K562 (cell line): ENCODE measurements at regions not wholly inside any gene's neighbourhood (a gene's known extent, or its start where the extent isn't known, plus 50 kb on each side); places are given as distances from the start of the nearest gene placed in this dataset.
"Not testable (repeated sequence)": the region's sequence is repeated elsewhere in the genome, so short reads cannot be mapped to it uniquely, and the experiment has no call there.

ENCODE experiments used
- ATAC-seq: fragments of 200-7000 bp; cut with Tn5 transposase; 3 replicates; pipeline ENCODE4 v1.9.1; 2020; ENCODE audit warnings: moderate library complexity
- BruUV-seq: library from RNA; stranded (reverse); fragments of 400-500 nt; replicated peaks from 2 replicates; lab custom pipeline; 2021; lab: Mats Ljungman, UMichigan
- CTCF ChIA-PET: fragments of 300-600 bp; formaldehyde crosslinking; extraction: SDS; loops from one replicate; lab custom pipeline; 2021; ENCODE audit warnings: low intra/inter-chr PET ratio; lab: Yijun Ruan, JAX
- POLR2A ChIA-PET: fragments of 300-600, 350-650 bp; sonication (Branson Sonifier 250); formaldehyde crosslinking; extraction: SDS; loops from one replicate; lab custom pipeline; 2021; ENCODE audit warnings: antibody characterized with exemption, inconsistent platforms; lab: Yijun Ruan, JAX
- DNase-seq, 4 experiments: peaks; one replicate each; pipeline versions ENCODE4 v3.0.0 to v3.0.0-alpha.2; 2011 to 2018; ENCODE audit warnings: low spot score in 3 of 4, mixed read lengths in 3 of 4; ENCODE audit errors: extremely low read depth in 1 of 4
- FAIRE-seq: peaks from 2 replicates; lab custom pipeline; 2011; peaks lifted over from hg19 to GRCh38; lab: Jason Lieb, UNC
- H2AFZ ChIP-seq: 2 replicates; pipeline ENCODE4 v1.6.0; 2011; ENCODE audit warnings: low read depth, low read length, control low read depth, inconsistent platforms
- H3K27ac ChIP-seq: fragments of 200-600 bp; 3 replicates; pipeline ENCODE4 v1.8.0; 2011; ENCODE audit warnings: low read depth, mild to moderate bottlenecking, control low read depth, inconsistent platforms, low read length, moderate library complexity, mixed read lengths; ENCODE audit errors: extremely low read depth
- H3K27me3 ChIP-seq, 2 experiments: fragments of 300-600 bp in 1 of 2; 2 replicates in 1 of 2; 3 replicates in 1 of 2; pipeline versions ENCODE4 v1.6.0 to v1.8.0; 2011; ENCODE audit warnings: inconsistent platforms in 2 of 2, low read length in 2 of 2, mild to moderate bottlenecking in 1 of 2, mixed read lengths in 1 of 2, moderate library complexity in 1 of 2; ENCODE audit not compliant: control insufficient read depth in 2 of 2, insufficient read depth in 2 of 2
- H3K36me3 ChIP-seq: fragments of 300-600 bp; 3 replicates; pipeline ENCODE4 v1.8.0; 2011; ENCODE audit warnings: mild to moderate bottlenecking, low read length, inconsistent platforms; ENCODE audit not compliant: control insufficient read depth, insufficient read depth
- H3K4me1 ChIP-seq, 2 experiments: fragments of 200-600 bp in 1 of 2; replicated peaks in 1 of 2; 2 replicates in 1 of 2; 3 replicates in 1 of 2; pipeline versions ENCODE4 v1.5.1 to v1.8.0; 2011; ENCODE audit warnings: inconsistent platforms in 2 of 2, low read length in 2 of 2, mild to moderate bottlenecking in 1 of 2, mixed read lengths in 1 of 2, moderate library complexity in 1 of 2; ENCODE audit not compliant: control insufficient read depth in 2 of 2, insufficient read depth in 2 of 2
- H3K4me2 ChIP-seq: 2 replicates; pipeline ENCODE4 v1.6.1; 2011; ENCODE audit warnings: low read length, control low read depth, inconsistent platforms, mixed read lengths; ENCODE audit not compliant: insufficient read depth
- H3K4me3 ChIP-seq: fragments of 200-600 bp; sonication (generic), shearing (Covaris generic); 2 replicates; pipeline ENCODE4 v1.5.1; 2016; ENCODE audit warnings: control low read depth, inconsistent platforms
- H3K79me2 ChIP-seq: fragments of 200-600 bp; 3 replicates; pipeline ENCODE4 v1.8.0; 2011; ENCODE audit warnings: low read length, inconsistent platforms; ENCODE audit not compliant: control insufficient read depth, insufficient read depth
- H3K9ac ChIP-seq, 2 experiments: 2 replicates each; pipeline versions ENCODE4 v1.6.0 to v1.6.1; 2011; ENCODE audit warnings: low read depth in 2 of 2, low read length in 2 of 2, control low read depth in 1 of 2, inconsistent platforms in 1 of 2, mild to moderate bottlenecking in 1 of 2, mixed read lengths in 1 of 2; ENCODE audit not compliant: insufficient read depth in 1 of 2
- H3K9me1 ChIP-seq: one replicate; pipeline ENCODE4 v1.6.0; 2011; ENCODE audit warnings: inconsistent platforms, mild to moderate bottlenecking, low read length, moderate library complexity; ENCODE audit not compliant: control insufficient read depth, insufficient read depth
- H3K9me3 ChIP-seq: replicated peaks from 2 replicates; pipeline ENCODE4 v1.5.1; 2011; ENCODE audit warnings: low read depth, low read length, inconsistent platforms; ENCODE audit not compliant: control insufficient read depth, insufficient read depth
- H4K20me1 ChIP-seq: replicated peaks from 2 replicates; pipeline ENCODE4 v1.6.1; 2011; ENCODE audit warnings: low read length, inconsistent platforms, mixed read lengths; ENCODE audit not compliant: control insufficient read depth, insufficient read depth
- BACH1 ChIP-seq: fragments of 200-800 bp; sonication (Bioruptor generic); IDR thresholded peaks from 2 replicates; pipeline ENCODE4 v1.6.1; 2016; ENCODE audit warnings: missing genetic modification characterization, missing compliant biosample characterization
- FOSL1 ChIP-seq: fragments of 200-800 bp; sonication (Bioruptor generic); conservative IDR thresholded peaks from 2 replicates; pipeline ENCODE4 v1.6.1; 2016; ENCODE audit warnings: missing genetic modification characterization, missing compliant biosample characterization
- WGBS: fragments of 100-300 bp; shearing (Covaris generic); methylation state at CpG from one replicate; pipeline ENCODE4 v1.1.6; 2016; ENCODE audit warnings: low coverage, mixed read lengths; ENCODE audit not compliant: insufficient coverage; ENCODE audit errors: missing lambda C conversion rate; 5-methylcytosine and 5-hydroxymethylcytosine counted together
- in situ Hi-C: fragments of 300-500 bp; cut with MboI; formaldehyde crosslinking; loops from 4 replicates; pipeline ENCODE4 v1.15.0; 2018; ENCODE audit warnings: inconsistent platforms, mixed read lengths
- intact Hi-C: fragments of 100-400 bp; cut with micrococcal nuclease; formaldehyde crosslinking; loops from 2 replicates; pipeline ENCODE4 v1.14.2; 2022

DNA sequence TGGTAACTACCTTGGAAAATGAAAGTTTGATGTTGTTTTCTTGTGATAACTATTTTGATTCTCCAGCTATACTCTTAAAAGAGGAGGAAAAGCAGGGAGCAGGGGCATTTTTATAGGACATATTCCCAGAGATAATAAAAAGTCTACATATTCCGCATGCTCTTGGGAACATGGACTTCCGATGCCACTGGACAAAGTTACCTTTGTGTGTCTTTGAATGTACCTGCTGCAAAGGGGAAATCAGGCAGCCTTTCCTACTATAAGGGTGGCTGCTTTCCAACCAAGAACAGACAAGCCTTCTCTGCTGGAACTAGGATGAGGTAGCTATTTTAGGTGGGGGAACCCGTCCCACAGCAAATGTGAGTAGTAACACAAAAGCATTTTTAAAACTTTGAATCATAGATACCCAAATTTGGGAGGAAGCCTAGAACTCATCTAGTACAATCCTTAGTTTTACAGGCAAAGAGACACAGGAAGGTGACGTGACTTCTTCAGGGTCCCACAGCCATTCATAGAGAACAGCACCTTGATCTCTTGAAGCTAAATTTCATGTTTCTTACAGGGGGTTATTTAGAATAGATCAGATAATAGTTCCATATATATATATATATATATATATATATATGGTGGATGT is 179.9 kb downstream of the FASLG start:
- POLR2A ChIA-PET = no interaction called here
- no peaks in the 10 kb centered on the region for H4K20me1 ChIP-seq
- H3K9me3 ChIP-seq = no peaks in the 10 kb centered on the region
- BruUV-seq = no TSS peak
- in situ Hi-C loops (no loop called here), intact Hi-C loops (no loop called here)
- DNase-seq = no peak
- H2AFZ ChIP-seq = no peak overlapping the region
- no peaks in the 10 kb centered on the region for H3K79me2 ChIP-seq
- no peaks in the 10 kb centered on the region for H3K9me1 ChIP-seq
- no peak for ATAC-seq
- no peaks in the 10 kb centered on the region for H3K27me3 ChIP-seq
- no peaks in the 10 kb centered on the region for H3K4me1 ChIP-seq
- CTCF ChIA-PET = no interaction called here
- H3K4me3 ChIP-seq = no peak overlapping the region
- no peak overlapping the region for H3K4me2 ChIP-seq
- H3K9ac ChIP-seq = no peak overlapping the region
- FAIRE-seq = no peak
- H3K36me3 ChIP-seq = no peaks in the 10 kb centered on the region
- H3K27ac ChIP-seq = no peak overlapping the region
- TF ChIP-seq BACH1 (tag) (no peak), FOSL1 (tag) (0 out of 2 replicates have a peak, but pooled peaks have one; percentile 11)
- WGBS = 19% methylated on average over 4 of the region's 4 CpGs

DNA sequence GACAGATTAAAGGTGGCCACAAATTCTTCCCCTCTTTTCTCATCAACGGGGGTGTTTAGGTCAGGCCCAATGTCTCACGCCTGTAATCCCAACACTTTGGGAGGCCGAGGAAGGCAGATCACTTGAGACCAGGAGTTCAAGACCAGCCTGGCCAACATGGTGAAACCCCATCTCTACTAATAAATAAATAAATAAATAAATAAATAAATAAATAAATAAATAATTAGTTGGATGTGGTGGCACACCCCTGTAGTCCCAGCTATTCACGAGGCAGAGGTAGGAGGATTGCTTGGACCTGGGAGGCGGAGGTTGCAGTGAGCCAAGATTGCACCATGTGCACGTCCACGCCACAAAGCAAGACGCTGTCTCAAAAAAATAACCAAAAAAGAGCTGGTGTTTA is 180.7 kb downstream of the FASLG start:
- H3K4me1 ChIP-seq, H3K9me3 ChIP-seq, H3K79me2 ChIP-seq, H3K9ac ChIP-seq, H3K4me3 ChIP-seq, H3K27me3 ChIP-seq, H3K27ac ChIP-seq, BruUV-seq, H4K20me1 ChIP-seq, H3K36me3 ChIP-seq, ATAC-seq, H3K9me1 ChIP-seq, POLR2A ChIA-PET, H2AFZ ChIP-seq, CTCF ChIA-PET, H3K4me2 ChIP-seq, in situ Hi-C loops, FAIRE-seq, DNase-seq: not testable (repeated sequence)
- WGBS = 34% methylated on average over 8 of the region's 8 CpGs
- intact Hi-C loops = loop anchor here (5.0 kb wide), 1 partner anchor 363 kb away; no protein-coding TSS in a partner anchor
